Right atrium auricular region (tissue), 2 donors: ENCODE measurements at regions not wholly inside any gene's neighbourhood (a gene's known extent, or its start where the extent isn't known, plus 50 kb on each side); places are given as distances from the start of the nearest gene placed in this dataset.

ENCODE experiments used
- DNase-seq: peaks from one replicate; pipeline ENCODE4 v3.0.0-alpha.2; 2019; ENCODE audit warnings: low spot score
- H3K27ac ChIP-seq, 2 donors: fragments of 200-600 bp; sonication (generic); 1 replicate in 1 of 2; 2 replicates in 1 of 2; pipeline ENCODE4 v1.5.1; 2016 to 2019
- H3K27me3 ChIP-seq, 2 donors: fragments of 200-600 bp; sonication (generic); one replicate each; pipeline versions ENCODE4 v1.5.1 to v1.6.0; 2017 to 2019
- H3K36me3 ChIP-seq: fragments of 200-600 bp; sonication (generic); one replicate; pipeline ENCODE4 v1.5.1; 2016
- H3K4me1 ChIP-seq, 2 donors: fragments of 200-600 bp; sonication (generic); one replicate each; pipeline versions ENCODE4 v1.5.1 to v1.6.0; 2017 to 2019
- H3K4me3 ChIP-seq, 2 donors: fragments of 200-600 bp; sonication (generic); 1 replicate in 1 of 2; 2 replicates in 1 of 2; pipeline ENCODE4 v1.5.1; 2017 to 2019; ENCODE audit warnings: mild to moderate bottlenecking in 1 of 2, moderate library complexity in 1 of 2
- H3K9me3 ChIP-seq, 2 donors: fragments of 200-600 bp; sonication (generic); one replicate each; pipeline ENCODE4 v1.5.1; 2019
- CTCF ChIP-seq, 2 donors: fragments of 200-600 bp; sonication (generic); IDR thresholded peaks; one replicate each; pipeline ENCODE4 v1.5.1; 2019; ENCODE audit warnings: antibody characterized with exemption in 2 of 2

- no peak for DNase-seq
- no peaks in the 10 kb centered on the region for H3K4me1 ChIP-seq
- no peaks in the 10 kb centered on the region for H3K27me3 ChIP-seq
- TF ChIP-seq CTCF (IDR thresholded peaks at IDR 0.05) = no peak
- no peak overlapping the region for H3K4me3 ChIP-seq
- H3K27ac ChIP-seq = no peak overlapping the region
- H3K9me3 ChIP-seq = no peaks in the 10 kb centered on the region
- H3K36me3 ChIP-seq = no peaks in the 10 kb centered on the region
Observed at GRCh38 chr5:82674671-82675070, 396.5 kb upstream of the RPS23 start.

- no peak for DNase-seq
- H3K4me3 ChIP-seq = no peak overlapping the region
- H3K9me3 ChIP-seq = no peaks in the 10 kb centered on the region
- no peak overlapping the region for H3K27ac ChIP-seq
- no peaks in the 10 kb centered on the region for H3K27me3 ChIP-seq
- no peaks in the 10 kb centered on the region for H3K4me1 ChIP-seq
- no peak for TF ChIP-seq CTCF (IDR thresholded peaks at IDR 0.05)
- no peaks in the 10 kb centered on the region for H3K36me3 ChIP-seq
Observed at GRCh38 chr5:82673057-82673809, 395.1 kb upstream of the RPS23 start.

GRCh38 chr5:82670692-82671091, 392.5 kb upstream of the RPS23 start:
- Histone ChIP-seq H3K27ac (no peak overlapping the region), H3K36me3 (no peaks in the 10 kb centered on the region), H3K4me1 (no peaks in the 10 kb centered on the region), H3K4me3 (no peak overlapping the region), H3K27me3 (no peaks in the 10 kb centered on the region), H3K9me3 (no peaks in the 10 kb centered on the region)
- DNase-seq = no peak
- TF ChIP-seq CTCF (IDR thresholded peaks at IDR 0.05) = no peak

GRCh38 chr5:82669720-82670119, 391.6 kb upstream of the RPS23 start:
- no peak overlapping the region for H3K4me3 ChIP-seq
- H3K36me3 ChIP-seq = no peaks in the 10 kb centered on the region
- H3K9me3 ChIP-seq = no peaks in the 10 kb centered on the region
- no peak for TF ChIP-seq CTCF (IDR thresholded peaks at IDR 0.05)
- no peaks in the 10 kb centered on the region for H3K4me1 ChIP-seq
- no peak for DNase-seq
- no peak overlapping the region for H3K27ac ChIP-seq
- H3K27me3 ChIP-seq = no peaks in the 10 kb centered on the region

- H3K27me3 ChIP-seq = no peaks in the 10 kb centered on the region
- H3K4me3 ChIP-seq = no peak overlapping the region
- DNase-seq = no peak
- no peaks in the 10 kb centered on the region for H3K4me1 ChIP-seq
- no peak for TF ChIP-seq CTCF (IDR thresholded peaks at IDR 0.05)
- H3K27ac ChIP-seq = no peak overlapping the region
- no peaks in the 10 kb centered on the region for H3K9me3 ChIP-seq
- H3K36me3 ChIP-seq = no peaks in the 10 kb centered on the region
Observed at GRCh38 chr5:82666312-82666711, 388.2 kb upstream of the RPS23 start.

- Histone ChIP-seq H3K36me3 (no peaks in the 10 kb centered on the region), H3K27me3 (no peaks in the 10 kb centered on the region), H3K9me3 (no peaks in the 10 kb centered on the region), H3K27ac (no peak overlapping the region), H3K4me3 (no peak overlapping the region), H3K4me1 (no peaks in the 10 kb centered on the region)
- DNase-seq = no peak
- TF ChIP-seq CTCF (IDR thresholded peaks at IDR 0.05) = no peak
Observed at GRCh38 chr5:82664732-82665131, 386.6 kb upstream of the RPS23 start.
